Nephron progenitor cell (in vitro differentiated cells): ENCODE measurements at regions not wholly inside any gene's neighbourhood (a gene's known extent, or its start where the extent isn't known, plus 50 kb on each side); places are given as distances from the start of the nearest gene placed in this dataset.
"Not testable (repeated sequence)": the region's sequence is repeated elsewhere in the genome, so short reads cannot be mapped to it uniquely, and the experiment has no call there.

Source experiments
- DNase-seq: peaks from one replicate; pipeline ENCODE4 v3.0.0; 2021
- H3K27ac Mint-ChIP-seq: 2 replicates; pipeline ENCODE4 v1.8.0; 2021; ENCODE audit warnings: mild to moderate bottlenecking, moderate library complexity, mixed read lengths
- H3K27me3 Mint-ChIP-seq: 2 replicates; pipeline ENCODE4 v1.8.0; 2021; ENCODE audit warnings: mild to moderate bottlenecking, low read depth, mixed read lengths; ENCODE audit not compliant: poor library complexity
- H3K36me3 Mint-ChIP-seq: 2 replicates; pipeline ENCODE4 v1.8.0; 2021; ENCODE audit warnings: low read depth, mixed read lengths
- H3K4me1 Mint-ChIP-seq: 2 replicates; pipeline ENCODE4 v1.8.0; 2021; ENCODE audit warnings: mixed read lengths
- H3K4me3 Mint-ChIP-seq: 2 replicates; pipeline ENCODE4 v1.8.0; 2021; ENCODE audit warnings: mild to moderate bottlenecking, moderate library complexity, mixed read lengths
- H3K9me3 Mint-ChIP-seq: 2 replicates; pipeline ENCODE4 v1.8.0; 2021; ENCODE audit warnings: mild to moderate bottlenecking, moderate library complexity, mixed read lengths
- TF ChIP-seq, protein P1 (sequence below): fragments of 200-600 bp; sonication (generic); IDR thresholded peaks from 2 replicates; pipeline ENCODE4 v1.5.0; 2021; ENCODE audit warnings: antibody characterized with exemption

DNA sequence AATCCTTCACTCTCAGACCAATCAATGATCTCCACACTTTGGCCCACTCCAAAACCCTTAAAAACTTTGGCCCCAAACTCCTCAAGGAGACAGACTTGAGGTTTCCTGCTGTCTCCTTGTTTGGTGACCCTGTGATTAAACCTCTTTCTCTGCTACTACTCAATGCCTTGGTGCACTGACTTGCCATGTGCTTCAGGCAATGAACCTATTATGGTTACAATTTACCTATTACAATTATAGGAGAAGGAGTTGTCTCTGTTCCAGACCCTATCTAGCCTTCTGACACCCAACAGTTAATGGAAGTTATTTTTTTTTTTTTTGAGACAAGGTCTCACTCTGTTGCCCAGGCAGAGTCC, 263.1 kb downstream of the STIM2 start:
- no peak for DNase-seq
- Mint-ChIP-seq H3K4me3 (no peak overlapping the region), H3K27me3 (peaks cover 11% of the 10 kb centered on the region), H3K4me1 (peaks cover 10% of the 10 kb centered on the region), H3K36me3 (no peaks in the 10 kb centered on the region), H3K27ac (peak overlapping the region; percentile 21), H3K9me3 (no peaks in the 10 kb centered on the region)
- TF ChIP-seq, protein P1, sequence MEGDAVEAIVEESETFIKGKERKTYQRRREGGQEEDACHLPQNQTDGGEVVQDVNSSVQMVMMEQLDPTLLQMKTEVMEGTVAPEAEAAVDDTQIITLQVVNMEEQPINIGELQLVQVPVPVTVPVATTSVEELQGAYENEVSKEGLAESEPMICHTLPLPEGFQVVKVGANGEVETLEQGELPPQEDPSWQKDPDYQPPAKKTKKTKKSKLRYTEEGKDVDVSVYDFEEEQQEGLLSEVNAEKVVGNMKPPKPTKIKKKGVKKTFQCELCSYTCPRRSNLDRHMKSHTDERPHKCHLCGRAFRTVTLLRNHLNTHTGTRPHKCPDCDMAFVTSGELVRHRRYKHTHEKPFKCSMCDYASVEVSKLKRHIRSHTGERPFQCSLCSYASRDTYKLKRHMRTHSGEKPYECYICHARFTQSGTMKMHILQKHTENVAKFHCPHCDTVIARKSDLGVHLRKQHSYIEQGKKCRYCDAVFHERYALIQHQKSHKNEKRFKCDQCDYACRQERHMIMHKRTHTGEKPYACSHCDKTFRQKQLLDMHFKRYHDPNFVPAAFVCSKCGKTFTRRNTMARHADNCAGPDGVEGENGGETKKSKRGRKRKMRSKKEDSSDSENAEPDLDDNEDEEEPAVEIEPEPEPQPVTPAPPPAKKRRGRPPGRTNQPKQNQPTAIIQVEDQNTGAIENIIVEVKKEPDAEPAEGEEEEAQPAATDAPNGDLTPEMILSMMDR, result no peak

DNA sequence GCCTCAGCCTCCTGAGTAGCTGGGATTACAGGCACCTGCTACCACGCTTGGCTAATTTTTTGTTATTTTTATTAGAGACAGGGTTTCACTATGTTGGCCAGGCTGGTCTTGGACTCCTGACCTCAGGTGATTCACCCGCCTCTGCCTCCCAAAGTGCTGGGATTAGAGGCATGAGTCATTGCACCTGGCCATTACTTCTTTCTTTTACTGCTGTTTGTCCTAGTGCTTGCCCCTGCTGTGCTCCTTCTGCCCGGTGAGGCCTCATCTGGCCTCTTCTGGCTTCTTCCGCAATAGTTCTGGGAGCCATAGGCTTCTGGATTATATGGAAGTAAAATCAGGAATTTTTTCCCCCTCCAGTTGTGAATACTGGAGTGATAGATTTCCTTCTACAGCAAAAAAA, 266.3 kb downstream of the STIM2 start:
- DNase-seq, H3K9me3 Mint-ChIP-seq, H3K4me1 Mint-ChIP-seq, H3K27ac Mint-ChIP-seq, H3K36me3 Mint-ChIP-seq, H3K4me3 Mint-ChIP-seq: not testable (repeated sequence)
- H3K27me3 Mint-ChIP-seq, result peaks cover 15% of the 10 kb centered on the region

DNA sequence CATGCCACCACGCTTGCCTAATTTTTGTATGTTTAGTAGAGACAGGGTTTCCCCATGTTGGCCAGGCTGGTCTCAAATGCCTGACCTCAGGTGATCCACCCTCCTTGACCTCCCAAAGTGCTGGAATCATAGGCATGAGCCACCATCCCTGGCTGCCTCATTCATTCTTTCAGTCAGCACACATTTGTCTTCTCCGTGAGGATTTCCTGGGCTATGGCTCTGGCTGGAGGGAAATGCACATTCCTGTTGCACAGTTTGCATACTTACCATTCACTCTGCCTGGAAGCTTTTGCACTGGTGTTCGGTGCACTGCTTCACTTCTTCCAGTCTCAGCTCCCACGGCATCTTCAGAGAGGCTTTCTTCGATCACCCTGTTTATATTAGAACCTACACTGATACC, 267.8 kb downstream of the STIM2 start:
- peaks cover 5% of the 10 kb centered on the region for H3K4me1 Mint-ChIP-seq
- H3K9me3 Mint-ChIP-seq, result no peaks in the 10 kb centered on the region
- H3K4me3 Mint-ChIP-seq, result no peak overlapping the region
- no peak for DNase-seq
- TF ChIP-seq, protein P1, result no peak
- H3K36me3 Mint-ChIP-seq, result no peaks in the 10 kb centered on the region
- peaks cover 15% of the 10 kb centered on the region for H3K27me3 Mint-ChIP-seq
- H3K27ac Mint-ChIP-seq, result no peak overlapping the region

DNA sequence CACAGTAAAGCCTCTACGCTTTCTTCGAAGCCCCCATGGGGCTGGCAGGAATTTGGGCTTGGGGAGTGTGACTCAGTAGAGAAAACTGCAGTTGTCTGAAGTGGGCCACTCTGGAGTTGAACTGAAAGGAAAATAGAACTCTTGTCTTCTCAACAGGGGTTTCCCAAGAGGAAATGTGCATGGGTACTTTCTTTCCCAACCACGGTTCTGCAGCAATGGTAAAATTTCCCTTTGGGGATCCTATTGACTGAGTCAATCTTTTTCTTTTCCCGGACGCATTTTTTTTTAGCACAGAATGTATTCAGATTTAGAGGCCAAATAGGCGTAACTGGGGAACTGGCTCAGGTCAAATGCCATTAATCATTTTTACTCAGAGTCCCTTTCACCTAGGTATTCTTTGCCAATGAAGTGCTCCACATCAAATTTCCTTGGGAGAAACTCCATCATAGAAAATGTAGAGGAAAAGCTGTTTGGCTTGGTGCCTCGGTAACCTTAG, 269.3 kb downstream of the STIM2 start:
- Mint-ChIP-seq H3K4me3 (no peak overlapping the region), H3K36me3 (no peaks in the 10 kb centered on the region), H3K9me3 (peaks cover 4% of the 10 kb centered on the region), H3K27me3 (peaks cover 15% of the 10 kb centered on the region), H3K27ac (no peak overlapping the region), H3K4me1 (no peaks in the 10 kb centered on the region)
- TF ChIP-seq, protein P1, result no peak
- DNase-seq, result no peak

DNA sequence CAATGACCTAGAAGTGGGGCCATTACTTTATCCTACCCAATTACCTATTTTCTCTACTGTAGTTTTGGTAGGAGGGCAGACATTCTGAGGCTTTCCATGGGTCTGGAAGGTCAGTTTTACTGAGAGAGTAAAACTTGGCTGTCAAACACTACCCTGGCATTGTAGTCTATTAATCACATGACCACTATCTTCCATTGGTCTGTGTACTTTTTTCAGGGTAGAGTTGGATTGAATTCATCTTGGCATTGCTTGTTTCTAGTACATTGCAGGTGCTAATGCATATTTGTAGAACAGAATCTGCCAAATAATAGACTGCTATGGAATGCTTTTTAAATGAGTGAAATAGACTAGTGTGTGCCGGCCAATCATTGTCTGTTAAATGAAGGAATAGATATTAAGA, 271.9 kb downstream of the STIM2 start:
- Mint-ChIP-seq H3K4me1 (no peaks in the 10 kb centered on the region), H3K9me3 (peaks cover 4% of the 10 kb centered on the region), H3K4me3 (no peak overlapping the region), H3K36me3 (no peaks in the 10 kb centered on the region), H3K27me3 (peaks cover 6% of the 10 kb centered on the region), H3K27ac (no peak overlapping the region)
- DNase-seq, result no peak
- TF ChIP-seq, protein P1, result no peak

DNA sequence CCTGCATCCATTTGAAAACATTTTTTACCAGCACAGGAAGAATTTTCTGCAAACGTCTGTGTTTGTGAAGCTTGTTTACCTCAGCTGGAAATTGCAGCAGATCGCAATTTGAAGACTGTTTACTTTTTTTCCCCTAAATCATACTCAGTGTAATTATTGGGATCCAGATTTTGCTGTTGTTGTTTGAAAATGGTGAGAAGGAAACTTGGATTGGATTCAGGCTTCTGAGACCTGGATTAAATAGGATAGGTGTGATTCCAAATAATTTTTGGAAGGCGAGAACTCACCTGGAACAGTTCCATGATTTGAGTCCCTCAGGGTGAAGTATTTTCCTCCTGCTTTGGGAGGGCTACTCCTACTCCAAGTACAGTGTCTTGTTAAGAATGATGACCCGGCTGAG, 279.8 kb downstream of the STIM2 start:
- Mint-ChIP-seq H3K27me3 (peaks cover 5% of the 10 kb centered on the region), H3K36me3 (no peaks in the 10 kb centered on the region), H3K4me3 (no peak overlapping the region), H3K9me3 (peaks cover 27% of the 10 kb centered on the region), H3K27ac (no peak overlapping the region), H3K4me1 (no peaks in the 10 kb centered on the region)
- TF ChIP-seq, protein P1, result no peak
- no peak for DNase-seq
